ENCODE measurements at regions not wholly inside any gene's neighbourhood (a gene's known extent, or its start where the extent isn't known, plus 50 kb on each side); places are given as distances from the start of the nearest gene placed in this dataset.

DNA sequence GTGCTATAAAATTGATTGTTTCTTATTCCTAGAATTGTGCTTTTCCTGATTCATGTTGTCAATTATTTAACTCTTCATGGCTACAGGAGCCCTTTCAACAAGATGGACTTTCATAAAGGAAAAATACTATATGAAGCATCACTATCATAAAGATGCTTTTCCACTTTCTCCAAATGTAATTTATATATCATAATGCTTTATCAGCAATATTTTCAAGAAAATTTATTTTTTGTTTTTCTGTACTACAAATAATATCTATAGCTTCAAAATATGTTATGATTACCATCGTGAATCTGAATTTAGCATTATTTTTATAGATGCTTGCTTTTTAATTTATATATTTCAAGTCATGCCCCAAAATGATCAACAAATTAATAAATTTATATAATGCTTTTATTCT is 873.5 kb upstream of the LRFN5 start:
- Histone ChIP-seq H2AFZ (ENCODE audit: low read depth, low read length) (no peak overlapping the region), H3K9me3 (ENCODE audit: low read length) (no peaks in the 10 kb centered on the region), H3K27me3 (ENCODE audit: insufficient read depth, low read depth, low read length) (no peaks in the 10 kb centered on the region), H3K4me2 (ENCODE audit: low read length) (no peak overlapping the region), H3K9ac (ENCODE audit: low read length) (no peak overlapping the region), H4K20me1 (ENCODE audit: insufficient read depth) (no peaks in the 10 kb centered on the region), H3K79me2 (replicated peaks; ENCODE audit: insufficient read depth, low read length) (no peaks in the 10 kb centered on the region), H3F3A (ENCODE audit: insufficient read depth, low read length, poor library complexity, severe bottlenecking) (no peaks in the 10 kb centered on the region), H3K27ac (ENCODE audit: low read length) (no peak overlapping the region), H3K36me3 (ENCODE audit: insufficient read depth, low read length) (no peaks in the 10 kb centered on the region), H3K9me2 (ENCODE audit: insufficient read depth, low read length) (no peaks in the 10 kb centered on the region), H3K4me3 (ENCODE audit: low read length) (no peak overlapping the region)
- TF ChIP-seq EZH2 (IDR thresholded peaks at IDR 0.05; ENCODE audit: borderline replicate concordance, insufficient read depth, low read length, poor library complexity, severe bottlenecking), result no peak
- TF ChIP-seq, protein P1, sequence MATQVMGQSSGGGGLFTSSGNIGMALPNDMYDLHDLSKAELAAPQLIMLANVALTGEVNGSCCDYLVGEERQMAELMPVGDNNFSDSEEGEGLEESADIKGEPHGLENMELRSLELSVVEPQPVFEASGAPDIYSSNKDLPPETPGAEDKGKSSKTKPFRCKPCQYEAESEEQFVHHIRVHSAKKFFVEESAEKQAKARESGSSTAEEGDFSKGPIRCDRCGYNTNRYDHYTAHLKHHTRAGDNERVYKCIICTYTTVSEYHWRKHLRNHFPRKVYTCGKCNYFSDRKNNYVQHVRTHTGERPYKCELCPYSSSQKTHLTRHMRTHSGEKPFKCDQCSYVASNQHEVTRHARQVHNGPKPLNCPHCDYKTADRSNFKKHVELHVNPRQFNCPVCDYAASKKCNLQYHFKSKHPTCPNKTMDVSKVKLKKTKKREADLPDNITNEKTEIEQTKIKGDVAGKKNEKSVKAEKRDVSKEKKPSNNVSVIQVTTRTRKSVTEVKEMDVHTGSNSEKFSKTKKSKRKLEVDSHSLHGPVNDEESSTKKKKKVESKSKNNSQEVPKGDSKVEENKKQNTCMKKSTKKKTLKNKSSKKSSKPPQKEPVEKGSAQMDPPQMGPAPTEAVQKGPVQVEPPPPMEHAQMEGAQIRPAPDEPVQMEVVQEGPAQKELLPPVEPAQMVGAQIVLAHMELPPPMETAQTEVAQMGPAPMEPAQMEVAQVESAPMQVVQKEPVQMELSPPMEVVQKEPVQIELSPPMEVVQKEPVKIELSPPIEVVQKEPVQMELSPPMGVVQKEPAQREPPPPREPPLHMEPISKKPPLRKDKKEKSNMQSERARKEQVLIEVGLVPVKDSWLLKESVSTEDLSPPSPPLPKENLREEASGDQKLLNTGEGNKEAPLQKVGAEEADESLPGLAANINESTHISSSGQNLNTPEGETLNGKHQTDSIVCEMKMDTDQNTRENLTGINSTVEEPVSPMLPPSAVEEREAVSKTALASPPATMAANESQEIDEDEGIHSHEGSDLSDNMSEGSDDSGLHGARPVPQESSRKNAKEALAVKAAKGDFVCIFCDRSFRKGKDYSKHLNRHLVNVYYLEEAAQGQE (IDR thresholded peaks at IDR 0.05; ENCODE audit: borderline replicate concordance), result no peak
- TF ChIP-seq MXI1 (conservative IDR thresholded peaks at IDR 0.05; ENCODE audit: poor library complexity, severe bottlenecking), result no peak
- TF ChIP-seq SMC3 (conservative IDR thresholded peaks at IDR 0.05; ENCODE audit: poor library complexity), result no peak
- TF ChIP-seq POLR2AphosphoS5 (IDR thresholded peaks at IDR 0.05), result no peak
- no peak for TF ChIP-seq EP300 (conservative IDR thresholded peaks at IDR 0.05; ENCODE audit: poor library complexity, severe bottlenecking)
- no peak for TF ChIP-seq TAF1 (IDR thresholded peaks at IDR 0.05; ENCODE audit: low read depth)
- TF ChIP-seq, protein P2, sequence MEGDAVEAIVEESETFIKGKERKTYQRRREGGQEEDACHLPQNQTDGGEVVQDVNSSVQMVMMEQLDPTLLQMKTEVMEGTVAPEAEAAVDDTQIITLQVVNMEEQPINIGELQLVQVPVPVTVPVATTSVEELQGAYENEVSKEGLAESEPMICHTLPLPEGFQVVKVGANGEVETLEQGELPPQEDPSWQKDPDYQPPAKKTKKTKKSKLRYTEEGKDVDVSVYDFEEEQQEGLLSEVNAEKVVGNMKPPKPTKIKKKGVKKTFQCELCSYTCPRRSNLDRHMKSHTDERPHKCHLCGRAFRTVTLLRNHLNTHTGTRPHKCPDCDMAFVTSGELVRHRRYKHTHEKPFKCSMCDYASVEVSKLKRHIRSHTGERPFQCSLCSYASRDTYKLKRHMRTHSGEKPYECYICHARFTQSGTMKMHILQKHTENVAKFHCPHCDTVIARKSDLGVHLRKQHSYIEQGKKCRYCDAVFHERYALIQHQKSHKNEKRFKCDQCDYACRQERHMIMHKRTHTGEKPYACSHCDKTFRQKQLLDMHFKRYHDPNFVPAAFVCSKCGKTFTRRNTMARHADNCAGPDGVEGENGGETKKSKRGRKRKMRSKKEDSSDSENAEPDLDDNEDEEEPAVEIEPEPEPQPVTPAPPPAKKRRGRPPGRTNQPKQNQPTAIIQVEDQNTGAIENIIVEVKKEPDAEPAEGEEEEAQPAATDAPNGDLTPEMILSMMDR (IDR thresholded peaks at IDR 0.05; ENCODE audit: poor library complexity, severe bottlenecking), result no peak

DNA sequence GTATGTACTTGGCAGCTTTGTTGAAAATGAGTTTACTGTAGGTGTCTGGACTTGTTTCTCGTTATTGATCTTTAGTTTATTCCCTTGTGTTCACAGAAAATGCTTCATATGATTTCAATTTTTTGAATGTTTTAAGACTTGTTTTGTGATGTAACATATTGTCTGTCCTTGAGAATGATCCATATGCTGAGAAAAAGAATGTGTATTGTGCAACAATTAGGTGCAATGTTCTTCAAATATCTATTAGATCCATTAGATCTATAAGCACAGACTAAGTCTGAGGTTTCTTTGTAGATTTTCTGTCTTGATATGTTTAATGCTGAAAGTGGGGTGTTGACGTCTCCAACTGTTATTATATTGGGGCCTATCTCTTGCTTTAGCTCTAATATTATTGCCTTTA is 879.6 kb upstream of the LRFN5 start:
- H3K9ac ChIP-seq (ENCODE audit: low read length), result no peak overlapping the region
- H3K36me3 ChIP-seq (ENCODE audit: insufficient read depth, low read length), result no peaks in the 10 kb centered on the region
- H2AFZ ChIP-seq (ENCODE audit: low read depth, low read length), result no peak overlapping the region
- H3K4me2 ChIP-seq (ENCODE audit: low read length), result no peak overlapping the region
- H3K27me3 ChIP-seq (ENCODE audit: insufficient read depth, low read depth, low read length), result no peaks in the 10 kb centered on the region
- H4K20me1 ChIP-seq (ENCODE audit: insufficient read depth), result no peaks in the 10 kb centered on the region
- H3K79me2 ChIP-seq (replicated peaks; ENCODE audit: insufficient read depth, low read length), result no peaks in the 10 kb centered on the region
- H3K27ac ChIP-seq (ENCODE audit: low read length), result no peak overlapping the region
- no peak overlapping the region for H3K4me3 ChIP-seq (ENCODE audit: low read length)
- H3K9me3 ChIP-seq (ENCODE audit: low read length), result no peaks in the 10 kb centered on the region
- no peaks in the 10 kb centered on the region for H3K9me2 ChIP-seq (ENCODE audit: insufficient read depth, low read length)
- no peaks in the 10 kb centered on the region for H3F3A ChIP-seq (ENCODE audit: insufficient read depth, low read length, poor library complexity, severe bottlenecking)
- TF ChIP-seq, protein P1 (IDR thresholded peaks at IDR 0.05; ENCODE audit: borderline replicate concordance), result no peak
- TF ChIP-seq, protein P2 (IDR thresholded peaks at IDR 0.05; ENCODE audit: poor library complexity, severe bottlenecking), result no peak
- no peak for TF ChIP-seq MXI1 (conservative IDR thresholded peaks at IDR 0.05; ENCODE audit: poor library complexity, severe bottlenecking)
- no peak for TF ChIP-seq SMC3 (conservative IDR thresholded peaks at IDR 0.05; ENCODE audit: poor library complexity)
- no peak for TF ChIP-seq EP300 (conservative IDR thresholded peaks at IDR 0.05; ENCODE audit: poor library complexity, severe bottlenecking)
- no peak for TF ChIP-seq TAF1 (IDR thresholded peaks at IDR 0.05; ENCODE audit: low read depth)
- no peak for TF ChIP-seq POLR2AphosphoS5 (IDR thresholded peaks at IDR 0.05)
- no peak for TF ChIP-seq EZH2 (IDR thresholded peaks at IDR 0.05; ENCODE audit: borderline replicate concordance, insufficient read depth, low read length, poor library complexity, severe bottlenecking)
- TF ChIP-seq RAD21 (conservative IDR thresholded peaks at IDR 0.05), result no peak

All from neural cell (in vitro differentiated cells).